ENCODE measurements at regions not wholly inside any gene's neighbourhood (a gene's known extent, or its start where the extent isn't known, plus 50 kb on each side); places are given as distances from the start of the nearest gene placed in this dataset.

- Histone ChIP-seq H3K36me3 (ENCODE audit: control insufficient read depth, low read length) (no peaks in the 10 kb centered on the region), H4K20me1 (ENCODE audit: control insufficient read depth, insufficient read depth, low read depth, low read length) (no peaks in the 10 kb centered on the region), H3K9me2 (replicated peaks; ENCODE audit: control insufficient read depth, low read length) (no peaks in the 10 kb centered on the region), H3K4me1 (ENCODE audit: control insufficient read depth, low read length) (no peaks in the 10 kb centered on the region), H3K79me2 (ENCODE audit: control insufficient read depth, low read length) (no peaks in the 10 kb centered on the region), H3K4me2 (ENCODE audit: low read length) (no peak overlapping the region), H3K27me3 (ENCODE audit: control insufficient read depth, low read length) (no peaks in the 10 kb centered on the region), H3K27ac (ENCODE audit: low read depth, low read length) (no peak overlapping the region), H3K9me3 (ENCODE audit: control insufficient read depth, insufficient read depth, low read length) (no peaks in the 10 kb centered on the region), H3F3A (ENCODE audit: control insufficient read depth, insufficient read depth) (no peaks in the 10 kb centered on the region), H3K4me3 (ENCODE audit: low read length) (no peak overlapping the region)
- TF ChIP-seq CTCF (IDR thresholded peaks at IDR 0.05; ENCODE audit: low read depth, low read length, poor library complexity, severe bottlenecking), result no peak
- no peak for TF ChIP-seq EZH2phosphoT487 (IDR thresholded peaks at IDR 0.05; ENCODE audit: borderline replicate concordance, low read length)
Measured at GRCh38 chr1:98405581-98406074, 255.9 kb upstream of the SNX7 start.

- no peak overlapping the region for H3K4me3 ChIP-seq (ENCODE audit: low read length)
- no peaks in the 10 kb centered on the region for H3K79me2 ChIP-seq (ENCODE audit: control insufficient read depth, low read length)
- no peak for TF ChIP-seq CTCF (IDR thresholded peaks at IDR 0.05; ENCODE audit: low read depth, low read length, poor library complexity, severe bottlenecking)
- TF ChIP-seq EZH2phosphoT487 (IDR thresholded peaks at IDR 0.05; ENCODE audit: borderline replicate concordance, low read length), result no peak
- no peak overlapping the region for H3K27ac ChIP-seq (ENCODE audit: low read depth, low read length)
- no peaks in the 10 kb centered on the region for H3K36me3 ChIP-seq (ENCODE audit: control insufficient read depth, low read length)
- H3K9me3 ChIP-seq (ENCODE audit: control insufficient read depth, insufficient read depth, low read length), result no peaks in the 10 kb centered on the region
- H3K9me2 ChIP-seq (replicated peaks; ENCODE audit: control insufficient read depth, low read length), result no peaks in the 10 kb centered on the region
- no peak overlapping the region for H3K4me2 ChIP-seq (ENCODE audit: low read length)
- no peaks in the 10 kb centered on the region for H4K20me1 ChIP-seq (ENCODE audit: control insufficient read depth, insufficient read depth, low read depth, low read length)
- H3K27me3 ChIP-seq (ENCODE audit: control insufficient read depth, low read length), result no peaks in the 10 kb centered on the region
- H3F3A ChIP-seq (ENCODE audit: control insufficient read depth, insufficient read depth), result no peaks in the 10 kb centered on the region
- no peaks in the 10 kb centered on the region for H3K4me1 ChIP-seq (ENCODE audit: control insufficient read depth, low read length)
Measured at GRCh38 chr1:98404866-98405265, 256.7 kb upstream of the SNX7 start.

- Histone ChIP-seq H3K9me3 (ENCODE audit: control insufficient read depth, insufficient read depth, low read length) (no peaks in the 10 kb centered on the region), H3K4me3 (ENCODE audit: low read length) (no peak overlapping the region), H3F3A (ENCODE audit: control insufficient read depth, insufficient read depth) (no peaks in the 10 kb centered on the region), H3K27me3 (ENCODE audit: control insufficient read depth, low read length) (no peaks in the 10 kb centered on the region), H3K4me2 (ENCODE audit: low read length) (no peak overlapping the region), H3K9me2 (replicated peaks; ENCODE audit: control insufficient read depth, low read length) (no peaks in the 10 kb centered on the region), H3K4me1 (ENCODE audit: control insufficient read depth, low read length) (no peaks in the 10 kb centered on the region), H4K20me1 (ENCODE audit: control insufficient read depth, insufficient read depth, low read depth, low read length) (no peaks in the 10 kb centered on the region), H3K79me2 (ENCODE audit: control insufficient read depth, low read length) (no peaks in the 10 kb centered on the region), H3K27ac (ENCODE audit: low read depth, low read length) (no peak overlapping the region), H3K36me3 (ENCODE audit: control insufficient read depth, low read length) (no peaks in the 10 kb centered on the region)
- no peak for TF ChIP-seq CTCF (IDR thresholded peaks at IDR 0.05; ENCODE audit: low read depth, low read length, poor library complexity, severe bottlenecking)
Measured at GRCh38 chr1:98403963-98404480, 257.5 kb upstream of the SNX7 start.

All from DOHH2 (cell line).